Stimulated activated CD4-positive, alpha-beta T cell treated with anti-CD3 and anti-CD28 coated beads, Interleukin-2, amount 100 ng/mL, for 48 hours (primary cell): ENCODE measurements at regions not wholly inside any gene's neighbourhood (a gene's known extent, or its start where the extent isn't known, plus 50 kb on each side); places are given as distances from the start of the nearest gene placed in this dataset.
"Not testable (repeated sequence)": the region's sequence is repeated elsewhere in the genome, so short reads cannot be mapped to it uniquely, and the experiment has no call there.

ENCODE experiments used
- DNase-seq, 2 donors: peaks; one replicate each; pipeline ENCODE4 v3.0.0-alpha.2; 2020

DNA sequence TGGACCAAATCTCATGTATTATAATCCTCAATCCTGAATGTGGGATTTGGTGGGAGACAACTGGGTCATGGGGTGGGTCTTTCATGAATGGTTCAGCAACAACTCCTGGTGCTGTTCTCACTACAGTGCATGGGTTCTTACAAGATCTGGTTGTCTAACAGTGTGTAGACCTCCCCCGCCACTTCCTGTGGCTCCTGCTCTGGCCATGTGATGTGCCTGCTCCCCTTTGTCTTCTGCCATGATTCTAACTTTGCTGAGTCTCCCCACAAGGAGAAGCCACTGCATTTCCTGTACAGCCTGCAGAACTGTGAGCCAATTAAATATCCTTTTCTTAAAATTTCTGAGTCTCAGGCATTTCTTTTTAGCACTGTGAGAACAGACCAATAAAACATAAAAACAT lies 557.5 kb downstream of the GOLGA6L6 start:
- DNase-seq: no peak

GRCh38 chr15:19974998-19975397 lies 566.6 kb downstream of the GOLGA6L6 start:
- no peak for DNase-seq

DNA sequence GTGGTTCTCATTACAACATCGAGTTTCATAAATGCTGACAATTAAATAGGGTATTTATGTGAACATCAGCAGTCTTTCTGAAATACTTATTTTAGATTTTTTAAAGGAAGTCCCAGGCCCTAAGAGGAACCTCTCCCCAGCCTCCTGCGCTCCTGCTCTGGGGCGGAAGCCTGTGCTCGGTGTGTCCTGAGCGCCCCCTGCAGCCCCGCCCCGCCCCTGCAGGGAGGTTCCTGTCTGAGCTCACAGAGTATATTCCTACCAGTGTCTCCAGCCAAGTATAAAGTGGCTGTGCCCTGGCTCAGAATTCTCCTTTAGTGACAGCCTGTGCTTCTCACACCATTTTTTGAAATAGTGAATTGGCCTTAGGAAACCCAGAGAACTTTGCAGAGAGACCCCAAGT lies 567.9 kb downstream of the GOLGA6L6 start:
- no peak for DNase-seq

- DNase-seq: not testable (repeated sequence)
Measured at GRCh38 chr15:19972582-19972981, 569.0 kb downstream of the GOLGA6L6 start.

DNA sequence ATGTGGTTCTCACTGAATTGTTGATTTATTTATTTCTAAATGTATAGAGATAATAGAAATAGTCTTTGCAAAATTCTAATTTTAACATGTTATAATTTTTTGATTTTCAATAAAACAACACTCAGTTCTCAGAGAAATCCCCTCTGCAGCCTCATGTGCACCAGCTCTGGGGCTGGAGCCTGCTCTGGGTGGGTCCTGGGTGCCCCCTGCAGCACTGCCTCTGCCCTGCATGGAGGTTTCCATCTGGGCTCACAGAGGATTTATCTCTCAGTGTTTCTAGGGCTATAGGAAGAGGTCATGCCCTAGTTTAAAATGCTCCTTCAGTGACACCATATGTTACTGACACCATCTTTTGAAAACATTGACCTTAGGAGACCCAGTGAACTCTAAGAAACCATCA lies 576.0 kb downstream of the GOLGA6L6 start:
- DNase-seq: not testable (repeated sequence)

GRCh38 chr15:19964480-19964879 lies 577.1 kb downstream of the GOLGA6L6 start:
- DNase-seq: not testable (repeated sequence)

- no peak for DNase-seq
Measured at GRCh38 chr15:19956124-19956796, 585.3 kb downstream of the GOLGA6L6 start.

- DNase-seq: no peak
Measured at GRCh38 chr15:19944261-19944888, 597.2 kb downstream of the GOLGA6L6 start.

DNA sequence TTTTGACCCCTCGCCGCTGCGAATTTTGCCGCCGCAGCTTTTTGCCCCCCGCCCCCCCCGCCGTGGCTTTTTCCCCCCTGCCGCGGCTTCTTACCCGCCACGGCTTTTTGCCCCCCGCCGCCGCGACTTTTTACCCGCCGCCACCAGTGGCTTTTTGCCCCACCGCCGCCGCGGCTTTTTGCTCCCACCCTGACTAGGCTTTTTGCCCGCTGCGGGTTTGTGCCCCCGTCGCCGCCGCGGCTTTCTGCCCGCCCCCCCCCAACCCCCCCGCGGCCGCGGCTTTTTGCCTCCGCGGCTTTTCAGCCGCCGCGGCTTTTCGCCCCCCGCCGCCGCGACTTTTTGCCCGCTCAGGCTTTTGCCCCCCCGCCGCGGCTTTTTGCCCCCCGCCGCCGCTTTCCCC lies 598.1 kb downstream of the GOLGA6L6 start:
- no peak for DNase-seq

- DNase-seq: not testable (repeated sequence)
Measured at GRCh38 chr15:19903281-19903680, 638.3 kb downstream of the GOLGA6L6 start.

DNA sequence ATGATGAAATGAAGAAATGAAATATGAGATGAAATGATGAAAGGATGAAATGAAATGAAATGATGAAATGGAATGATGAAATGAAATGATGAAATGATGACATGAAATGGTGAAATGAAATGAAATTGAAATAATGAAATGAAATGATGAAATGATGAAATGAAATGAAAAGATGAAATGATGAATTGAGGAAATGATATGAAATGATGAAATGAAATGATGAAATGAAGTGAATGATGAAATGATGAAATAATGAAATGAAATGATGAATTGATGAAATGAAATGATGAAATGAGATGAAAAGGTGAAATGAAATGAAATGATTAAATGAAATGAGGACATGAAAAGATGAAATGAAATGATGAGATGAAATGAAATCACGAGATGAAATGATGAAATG lies 639.2 kb downstream of the GOLGA6L6 start:
- not testable (repeated sequence) for DNase-seq

DNA sequence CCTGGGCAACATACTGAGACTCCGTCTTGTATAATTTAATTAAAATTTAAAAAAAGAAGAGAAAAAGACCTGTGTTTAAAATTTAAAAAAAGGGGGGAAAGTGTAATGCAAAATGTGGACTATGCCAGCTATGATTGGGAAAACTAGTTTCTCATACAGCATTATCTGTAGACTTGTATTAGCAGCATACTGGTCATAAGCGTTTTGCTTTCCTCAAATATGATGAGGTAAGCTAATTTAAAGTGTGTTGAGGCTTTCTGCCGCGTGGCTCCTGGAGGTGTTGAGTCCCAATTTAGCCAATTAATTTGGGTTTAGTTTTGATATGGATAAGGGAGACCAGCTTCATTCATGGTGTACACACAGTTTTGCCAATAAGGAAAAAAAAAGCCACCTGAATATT lies 640.2 kb downstream of the GOLGA6L6 start:
- not testable (repeated sequence) for DNase-seq

DNA sequence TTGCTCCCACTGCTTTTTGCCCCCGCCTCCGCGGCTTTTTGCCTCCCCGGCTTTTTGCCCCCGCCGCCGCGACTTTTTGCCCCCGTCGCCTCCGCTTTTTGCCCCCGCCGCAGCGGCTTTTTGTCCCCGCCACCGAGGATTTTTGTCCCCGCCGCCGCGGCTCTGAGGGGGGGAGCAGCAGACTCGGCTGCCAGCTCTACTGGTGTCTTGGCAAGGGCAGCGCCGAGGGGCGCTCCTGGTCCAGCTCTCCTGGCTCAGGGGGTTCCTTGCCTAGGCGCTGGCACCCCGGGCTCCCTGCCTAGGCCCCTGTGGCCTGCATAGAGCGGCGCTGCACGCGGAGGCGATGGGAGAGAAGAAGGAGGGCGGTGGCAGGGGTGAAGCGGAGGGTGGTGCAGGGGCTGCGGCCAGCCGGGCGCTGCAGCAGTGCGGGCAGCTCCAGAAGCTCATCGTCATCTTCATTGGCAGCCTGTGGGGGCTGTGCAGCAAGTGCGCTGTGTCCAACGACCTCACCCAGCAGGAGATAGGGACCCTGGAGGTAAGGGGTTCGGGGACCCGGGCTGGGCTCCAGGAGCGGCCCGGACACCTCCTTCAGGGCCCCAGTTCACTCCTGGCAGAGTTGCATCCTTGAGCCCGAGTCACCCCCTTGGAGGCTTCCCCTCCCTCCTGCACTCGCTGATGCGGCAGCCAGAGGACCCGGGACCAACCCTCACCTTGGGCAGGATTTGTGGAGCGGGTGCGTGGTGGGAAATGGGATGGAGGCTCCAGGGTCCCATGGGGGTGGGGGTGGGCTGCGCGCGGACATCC lies 642.4 kb downstream of the GOLGA6L6 start:
- DNase-seq: no peak

- DNase-seq: not testable (repeated sequence)
Measured at GRCh38 chr15:19888811-19889210, 652.8 kb downstream of the GOLGA6L6 start.

- not testable (repeated sequence) for DNase-seq
Measured at GRCh38 chr15:19844061-19844460, 697.5 kb downstream of the GOLGA6L6 start.
